NCI-H345 treated with DMSO at 0.1 percent for 48 hours (cell line): ENCODE measurements at regions not wholly inside any gene's neighbourhood (a gene's known extent, or its start where the extent isn't known, plus 50 kb on each side); places are given as distances from the start of the nearest gene placed in this dataset.

Source experiments
- DNase-seq: peaks from one replicate; lab custom pipeline; 2025; ENCODE audit not compliant: unreplicated experiment; lab: John Stamatoyannopoulos, UW

- no peak for DNase-seq
These were observed 125.5 kb upstream of the KLF3 start for GRCh38 chr4:38538517-38538916.

DNA sequence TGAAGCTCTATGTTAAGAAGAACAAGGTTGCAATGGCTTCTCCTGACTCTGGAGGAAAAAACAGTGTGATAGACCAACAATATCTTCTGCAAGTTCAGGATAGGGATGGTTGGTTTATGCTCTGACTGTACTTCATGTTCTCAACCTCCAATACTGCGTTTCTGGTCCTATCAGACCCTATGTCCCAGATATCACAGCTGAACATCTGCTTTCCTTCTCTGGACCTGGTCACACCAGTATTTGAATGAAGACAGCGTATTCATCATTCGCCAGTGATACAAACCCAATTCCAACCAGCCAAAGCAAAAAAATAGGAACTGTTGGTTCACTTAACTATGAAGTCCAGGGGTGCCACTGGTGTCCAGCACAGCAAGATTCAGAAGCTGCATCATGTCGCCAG lies 124.5 kb upstream of the KLF3 start:
- no peak for DNase-seq

DNA sequence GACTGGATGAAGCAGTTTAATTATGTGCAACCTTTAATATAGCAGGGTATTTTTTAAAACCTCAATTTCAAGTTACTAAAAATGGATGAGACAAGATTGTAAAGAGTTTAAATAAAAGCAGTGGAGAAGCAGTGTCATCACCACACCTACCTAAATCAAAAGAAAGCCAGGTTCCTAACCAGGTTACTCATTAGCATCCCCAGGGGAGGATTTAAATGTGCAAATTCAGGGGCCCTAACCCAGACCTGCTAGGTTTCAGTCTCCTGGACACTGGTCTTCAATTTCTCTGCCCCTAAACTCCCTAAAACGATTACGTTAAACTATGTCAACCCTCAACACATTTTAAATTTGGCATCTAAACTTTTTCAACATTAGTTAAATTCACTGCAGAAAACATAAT lies 116.9 kb upstream of the KLF3 start:
- no peak for DNase-seq

GRCh38 chr4:38548256-38548655 lies 115.7 kb upstream of the KLF3 start:
- no peak for DNase-seq

DNA sequence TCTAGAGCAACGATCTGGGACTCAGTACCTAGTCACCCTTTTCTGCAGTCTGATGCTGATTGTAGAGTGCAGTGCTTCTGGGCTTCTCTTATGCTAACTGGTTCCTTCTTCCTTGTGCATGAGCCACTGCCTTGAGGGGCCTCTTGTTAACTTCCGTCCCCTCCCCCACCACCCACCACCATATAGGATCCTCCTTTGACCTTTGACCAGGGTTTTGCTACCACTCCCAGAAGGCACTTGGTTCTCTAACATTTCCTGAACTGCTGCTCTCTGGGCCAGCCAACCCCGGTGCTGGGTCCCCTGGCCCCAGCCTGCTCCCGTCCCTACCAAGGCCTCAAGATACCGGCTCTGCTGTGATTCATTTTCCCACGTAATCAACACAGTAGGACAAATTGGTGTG lies 104.6 kb upstream of the KLF3 start:
- DNase-seq, result no peak

DNA sequence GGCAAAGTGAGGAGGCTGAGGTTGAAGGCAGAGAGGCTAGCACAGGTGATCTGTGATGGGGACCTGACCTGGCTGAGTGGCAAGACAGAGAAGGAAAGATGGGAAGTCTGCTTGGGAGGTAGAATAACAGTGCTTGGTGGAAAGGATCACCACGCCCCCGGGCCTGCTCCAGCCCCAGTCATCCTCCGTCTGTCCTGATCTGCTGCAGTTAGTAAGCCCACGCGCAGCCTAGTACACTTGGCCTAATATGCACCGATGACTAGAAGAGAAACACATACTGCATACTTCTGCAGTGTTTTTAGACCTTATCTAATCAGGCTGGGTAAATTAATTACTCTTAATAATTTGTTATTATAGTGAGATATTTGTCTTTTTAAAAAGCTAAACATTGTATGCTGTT lies 103.7 kb upstream of the KLF3 start:
- no peak for DNase-seq

DNA sequence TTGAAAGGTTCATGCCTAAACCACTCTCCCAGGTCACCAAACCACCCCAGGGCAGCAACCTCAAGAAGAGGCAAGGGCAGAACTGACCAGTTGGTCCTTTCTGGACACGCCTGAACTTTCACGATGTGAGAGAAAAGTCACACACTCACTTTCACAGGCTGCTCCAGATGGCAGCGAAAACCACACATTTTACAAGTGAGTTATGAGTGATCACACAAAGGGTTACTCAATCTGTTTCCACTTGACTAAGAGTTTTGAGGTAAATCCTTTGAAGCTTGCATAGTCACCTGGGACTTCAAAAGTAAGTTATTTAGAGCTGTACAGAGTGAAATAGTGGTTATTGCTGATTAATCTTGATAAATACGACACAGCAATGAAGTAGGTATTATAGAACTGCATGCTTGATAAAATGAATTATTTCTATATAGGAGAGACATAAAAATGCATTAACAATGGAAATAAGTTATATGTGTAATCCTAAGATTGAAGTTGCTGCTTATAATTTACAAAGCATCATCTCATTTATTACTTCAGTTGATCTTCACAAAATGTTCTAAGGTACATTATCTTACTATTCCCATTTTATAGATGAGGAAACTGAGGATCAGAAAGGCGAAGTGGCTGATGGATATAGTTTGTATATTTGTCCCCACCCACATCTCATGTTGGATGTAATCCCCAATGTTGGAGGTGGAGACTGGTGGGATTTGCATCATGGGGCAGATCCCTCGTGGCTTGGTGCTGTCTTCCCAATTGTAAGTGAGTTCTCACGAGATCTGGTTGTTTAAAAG lies 103.0 kb upstream of the KLF3 start:
- DNase-seq, result no peak

DNA sequence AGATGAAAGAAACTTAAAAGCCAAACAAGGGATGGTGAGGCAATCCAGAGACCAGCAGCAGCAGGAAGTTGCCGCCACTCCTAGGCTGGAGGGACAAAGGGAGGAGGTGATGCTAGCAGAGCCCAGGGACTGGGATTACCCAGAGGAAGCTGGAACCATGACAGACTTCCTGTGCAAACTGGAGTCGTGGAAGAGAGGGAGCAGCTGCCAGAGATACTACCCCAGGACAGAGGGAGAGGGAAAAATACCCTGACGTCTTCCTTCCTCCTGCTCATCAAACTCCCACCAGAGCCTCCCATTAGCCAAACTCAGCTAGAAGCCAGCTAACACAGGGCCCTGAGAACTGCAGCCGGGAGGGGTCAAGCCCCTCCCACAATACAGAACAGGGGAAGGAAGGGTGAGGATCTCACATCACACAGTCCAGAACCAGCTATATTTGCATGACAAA lies 101.2 kb upstream of the KLF3 start:
- no peak for DNase-seq

- DNase-seq, result peak; percentile 47
These were observed 100.1 kb upstream of the KLF3 start for GRCh38 chr4:38563707-38564495.

- no peak for DNase-seq
These were observed 98.5 kb upstream of the KLF3 start for GRCh38 chr4:38565271-38566199.

DNA sequence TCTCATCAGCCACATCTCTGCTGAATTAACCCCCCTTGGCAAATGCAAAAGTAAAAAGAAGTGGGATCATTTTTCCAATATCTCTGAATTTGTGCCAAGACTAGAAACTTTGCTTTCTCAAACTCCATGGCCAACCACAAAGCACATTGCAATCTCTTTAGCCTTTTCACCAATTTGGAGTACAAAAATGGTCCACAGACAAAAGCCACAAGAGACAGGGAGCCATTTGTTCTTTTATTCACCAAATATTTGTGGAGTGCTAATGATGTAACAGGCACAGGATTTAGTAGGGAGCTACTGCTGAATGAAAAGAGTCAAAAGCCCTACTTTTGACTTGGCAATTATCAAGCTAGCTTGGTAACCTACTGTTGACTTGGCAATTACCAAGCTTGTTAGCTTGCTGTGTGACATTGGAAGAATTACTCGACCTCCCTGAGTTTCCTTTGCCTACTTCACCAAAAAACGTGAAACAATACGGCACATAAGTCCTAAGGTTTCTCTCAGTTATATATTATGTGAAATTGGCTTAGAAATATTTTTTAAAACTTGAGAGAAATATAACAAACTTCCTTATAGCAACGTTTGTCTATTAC lies 97.1 kb upstream of the KLF3 start:
- DNase-seq, result no peak

DNA sequence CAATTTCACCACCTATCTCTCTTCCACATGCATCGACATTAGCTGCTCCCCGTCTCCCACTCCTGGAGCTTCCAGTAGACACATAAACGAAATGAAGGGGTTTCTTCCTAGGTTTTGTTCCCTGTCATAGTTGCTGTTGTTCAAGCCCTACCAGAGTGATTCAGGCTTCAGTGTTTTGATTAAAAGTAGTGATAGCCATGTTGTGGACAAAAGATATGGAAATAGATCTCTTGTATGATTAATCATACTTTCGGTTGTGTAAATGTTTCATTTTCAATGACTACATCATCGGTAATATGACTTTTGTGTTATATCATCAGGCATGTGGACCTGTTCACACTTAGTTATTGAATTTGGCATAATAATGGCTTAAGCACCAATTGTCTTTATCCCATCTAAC lies 96.5 kb upstream of the KLF3 start:
- no peak for DNase-seq

DNA sequence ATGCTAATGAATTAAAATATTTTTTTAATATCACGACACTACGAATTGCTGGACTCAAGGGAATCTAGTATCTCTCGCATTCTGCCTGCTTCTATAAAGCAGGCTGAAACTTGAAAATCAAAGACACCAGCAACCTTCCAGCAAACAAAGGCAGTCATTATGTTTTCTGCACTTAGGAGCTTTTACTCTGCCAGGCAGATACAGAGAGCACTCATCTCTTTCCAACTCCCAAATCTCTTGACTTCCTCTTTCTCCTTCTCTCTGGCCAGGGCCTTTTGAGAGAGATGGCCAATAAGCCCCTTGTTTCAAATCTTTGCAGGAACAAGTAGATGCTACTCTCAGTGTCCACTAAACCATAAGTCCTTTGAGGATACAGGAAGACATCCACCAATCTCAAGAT lies 95.2 kb upstream of the KLF3 start:
- no peak for DNase-seq

DNA sequence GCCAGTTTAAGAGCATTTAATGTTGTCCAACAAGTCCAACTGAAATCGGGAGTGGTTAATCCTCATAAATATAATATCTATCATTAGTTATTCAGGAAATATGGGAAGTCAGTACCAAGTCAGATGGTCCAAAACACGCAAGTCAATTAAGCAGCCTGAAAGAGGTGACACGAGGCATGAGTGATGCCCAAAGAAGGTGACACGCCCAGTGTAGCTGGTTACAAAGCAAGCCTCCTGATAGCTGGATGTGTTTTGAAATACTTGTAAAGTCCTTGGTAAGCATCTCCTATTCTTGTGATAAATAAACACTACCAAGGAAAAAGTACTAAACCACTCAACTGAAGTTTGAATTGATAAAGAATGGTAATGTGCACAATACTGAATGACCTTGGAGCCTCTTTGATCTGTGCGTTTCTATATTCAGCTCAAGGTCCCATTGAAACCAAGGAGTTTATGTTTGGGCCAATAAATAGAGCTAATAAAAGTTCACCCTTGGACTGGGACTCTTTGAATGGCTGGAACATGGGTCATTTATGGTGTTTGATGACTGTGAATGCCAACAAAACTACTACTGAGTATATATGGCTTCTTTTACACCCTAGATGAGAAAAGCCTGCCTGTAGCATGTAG lies 93.2 kb upstream of the KLF3 start:
- DNase-seq, result no peak

- DNase-seq, result no peak
These were observed 91.2 kb upstream of the KLF3 start for GRCh38 chr4:38572793-38573192.

GRCh38 chr4:38574559-38575333 lies 89.3 kb upstream of the KLF3 start:
- DNase-seq, result no peak

DNA sequence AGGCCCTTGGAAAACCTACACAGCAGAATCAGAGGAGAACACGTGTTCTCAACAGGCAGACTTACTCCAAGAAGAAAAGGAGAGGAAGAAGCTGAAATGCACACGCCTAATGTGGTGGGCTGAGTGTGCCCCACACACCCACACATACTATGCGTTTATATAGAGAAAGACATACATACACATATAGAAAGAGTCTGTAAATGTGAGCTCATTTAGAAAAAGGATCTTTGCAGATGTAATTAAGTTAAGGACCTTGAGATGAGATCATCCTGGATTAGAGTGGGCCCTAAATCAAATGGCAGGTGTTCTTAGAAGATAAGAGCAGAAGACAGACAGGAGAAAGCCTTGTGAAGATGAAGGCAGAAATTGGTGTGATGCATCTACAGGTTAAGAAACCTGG lies 87.2 kb upstream of the KLF3 start:
- no peak for DNase-seq

DNA sequence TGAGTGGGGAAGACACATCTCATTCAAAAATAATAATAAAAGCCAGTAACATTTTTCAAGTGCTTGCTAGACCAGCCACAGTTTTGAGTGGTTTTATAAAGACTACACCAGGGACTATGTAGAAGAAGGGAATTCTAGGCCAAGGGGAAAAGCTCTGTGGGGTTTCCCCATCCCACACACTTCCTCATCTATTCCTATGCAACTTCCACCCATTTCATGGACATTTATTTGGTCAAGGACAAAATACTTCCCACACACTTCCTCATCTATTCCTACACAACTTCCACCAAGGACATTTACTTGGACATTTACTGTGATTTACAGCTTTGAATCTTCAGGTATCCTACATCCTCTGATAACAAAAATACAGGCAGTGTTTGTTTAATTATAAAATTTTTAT lies 86.5 kb upstream of the KLF3 start:
- DNase-seq, result no peak

DNA sequence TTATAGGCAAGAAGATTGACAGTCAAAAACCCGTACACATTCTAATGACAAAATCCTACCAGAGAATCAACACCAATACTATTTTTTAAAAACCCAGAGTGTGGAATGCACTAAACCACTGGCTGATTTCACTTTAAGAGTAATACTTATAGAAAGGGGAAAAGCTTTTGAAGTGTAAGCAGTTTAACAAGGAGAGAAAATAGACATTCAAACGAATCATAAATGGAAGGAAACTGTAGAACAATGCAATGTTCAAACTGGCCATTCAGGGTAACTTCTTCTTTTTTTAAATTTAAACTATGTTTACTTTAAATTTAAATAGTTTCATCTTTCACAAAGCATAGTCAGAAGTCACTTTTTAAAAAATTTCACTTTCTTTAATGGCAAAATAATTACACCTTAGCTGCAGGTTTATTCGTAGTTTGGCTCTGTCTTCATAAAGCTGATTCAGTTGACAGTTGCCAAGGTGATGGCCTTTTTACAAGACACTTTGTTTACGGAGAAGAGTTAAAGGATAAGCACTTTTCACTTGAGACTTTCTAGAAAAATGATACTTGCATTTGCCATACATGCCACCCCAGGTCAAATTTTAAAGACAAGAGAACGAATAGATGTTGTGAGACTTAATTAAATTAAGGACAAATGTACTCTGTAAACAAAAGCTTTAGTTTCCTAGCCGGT lies 82.4 kb upstream of the KLF3 start:
- no peak for DNase-seq
